ENCODE measurements at regions not wholly inside any gene's neighbourhood (a gene's known extent, or its start where the extent isn't known, plus 50 kb on each side); places are given as distances from the start of the nearest gene placed in this dataset.

DNA sequence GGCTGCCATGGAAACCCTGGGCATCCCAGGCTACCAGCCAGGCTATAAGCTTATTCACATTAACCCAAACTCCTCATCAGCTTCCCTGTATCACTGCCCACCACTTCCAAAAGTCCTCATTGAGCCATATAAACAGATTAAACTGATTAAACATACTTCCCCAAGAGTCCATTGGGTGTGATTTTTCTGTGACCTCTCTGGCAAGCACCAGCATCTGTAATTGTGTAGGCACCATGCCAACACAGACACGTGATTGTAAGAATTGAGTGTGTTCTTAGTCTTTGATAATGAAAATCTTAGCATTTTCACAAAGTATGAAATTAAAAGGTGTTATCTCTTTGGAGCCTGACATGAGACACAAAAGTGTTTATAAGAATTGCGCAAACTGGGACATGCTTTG lies 679.3 kb downstream of the TYW1 start:
- intact Hi-C loops (cut with micrococcal nuclease): loop anchor here (10.0 kb wide), 1 partner anchor 759 kb away; no protein-coding TSS in a partner anchor
- H3K36me3 ChIP-seq: no peaks in the 10 kb centered on the region
- DNase-seq: no peak

DNA sequence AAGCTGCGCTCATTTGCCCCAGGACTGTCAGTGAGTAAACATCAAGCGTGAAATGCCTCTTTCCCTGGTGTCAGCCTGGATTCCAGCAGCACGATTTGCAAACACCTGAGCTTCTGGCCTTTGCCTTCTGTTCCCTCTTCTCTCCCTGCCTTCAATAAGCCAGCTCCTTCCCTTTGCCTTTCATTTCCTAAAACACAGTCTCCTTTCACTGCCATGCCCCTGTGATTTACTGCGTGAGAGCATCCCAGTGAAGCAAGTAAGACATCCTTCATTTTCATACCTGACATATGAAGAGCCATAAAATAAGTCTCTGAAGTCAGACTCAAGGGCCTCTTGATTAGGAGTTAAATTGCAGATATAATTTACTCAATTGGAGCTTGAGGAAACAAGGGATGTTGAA lies 681.8 kb downstream of the TYW1 start:
- TF ChIP-seq, protein P1, sequence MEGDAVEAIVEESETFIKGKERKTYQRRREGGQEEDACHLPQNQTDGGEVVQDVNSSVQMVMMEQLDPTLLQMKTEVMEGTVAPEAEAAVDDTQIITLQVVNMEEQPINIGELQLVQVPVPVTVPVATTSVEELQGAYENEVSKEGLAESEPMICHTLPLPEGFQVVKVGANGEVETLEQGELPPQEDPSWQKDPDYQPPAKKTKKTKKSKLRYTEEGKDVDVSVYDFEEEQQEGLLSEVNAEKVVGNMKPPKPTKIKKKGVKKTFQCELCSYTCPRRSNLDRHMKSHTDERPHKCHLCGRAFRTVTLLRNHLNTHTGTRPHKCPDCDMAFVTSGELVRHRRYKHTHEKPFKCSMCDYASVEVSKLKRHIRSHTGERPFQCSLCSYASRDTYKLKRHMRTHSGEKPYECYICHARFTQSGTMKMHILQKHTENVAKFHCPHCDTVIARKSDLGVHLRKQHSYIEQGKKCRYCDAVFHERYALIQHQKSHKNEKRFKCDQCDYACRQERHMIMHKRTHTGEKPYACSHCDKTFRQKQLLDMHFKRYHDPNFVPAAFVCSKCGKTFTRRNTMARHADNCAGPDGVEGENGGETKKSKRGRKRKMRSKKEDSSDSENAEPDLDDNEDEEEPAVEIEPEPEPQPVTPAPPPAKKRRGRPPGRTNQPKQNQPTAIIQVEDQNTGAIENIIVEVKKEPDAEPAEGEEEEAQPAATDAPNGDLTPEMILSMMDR (IDR thresholded peaks at IDR 0.05; ENCODE audit: borderline replicate concordance): no peak
- Histone ChIP-seq H3K36me3 (no peaks in the 10 kb centered on the region), H3K9me3 (replicated peaks) (peaks cover 14% of the 10 kb centered on the region), H3K27ac (replicated peaks) (no peak overlapping the region), H3K4me1 (no peaks in the 10 kb centered on the region), H3K27me3 (ENCODE audit: low read depth) (peaks cover 27% of the 10 kb centered on the region), H3K4me3 (no peak overlapping the region)
- intact Hi-C loops (cut with micrococcal nuclease): loop anchor here (10.0 kb wide), 1 partner anchor 756 kb away; no protein-coding TSS in a partner anchor
- DNase-seq: no peak

More for the DNA sequence above, 679.3 kb downstream of the TYW1 start:
- H3K4me1 ChIP-seq: no peaks in the 10 kb centered on the region
- no peak overlapping the region for H3K27ac ChIP-seq (replicated peaks)
- peaks cover 15% of the 10 kb centered on the region for H3K27me3 ChIP-seq (ENCODE audit: low read depth)
- H3K4me3 ChIP-seq: no peak overlapping the region
- H3K9me3 ChIP-seq (replicated peaks): peaks cover 26% of the 10 kb centered on the region
- TF ChIP-seq, protein P1 (IDR thresholded peaks at IDR 0.05; ENCODE audit: borderline replicate concordance): no peak

DNA sequence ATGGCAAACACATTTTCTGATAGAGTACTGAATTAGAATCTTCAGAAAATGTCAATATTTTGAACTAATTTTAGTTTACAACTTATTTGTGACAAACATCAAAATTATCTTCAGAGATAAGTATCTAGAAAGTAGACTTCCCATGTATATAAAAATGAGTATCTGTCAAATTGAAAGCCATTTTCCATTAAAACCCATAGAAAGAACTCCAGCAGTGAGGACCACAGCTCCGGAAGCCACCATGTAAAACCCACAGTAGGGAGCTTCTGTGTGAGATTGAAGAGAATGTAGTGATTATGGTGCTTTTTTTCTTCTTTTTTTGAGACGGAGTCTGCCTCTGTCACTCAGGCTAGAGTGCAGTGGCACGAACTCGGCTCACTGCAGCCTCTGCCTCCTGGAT lies 687.0 kb downstream of the TYW1 start:
- H3K27me3 ChIP-seq (ENCODE audit: low read depth): peaks cover 24% of the 10 kb centered on the region
- no peak for DNase-seq
- H3K36me3 ChIP-seq: no peaks in the 10 kb centered on the region
- TF ChIP-seq, protein P1 (IDR thresholded peaks at IDR 0.05; ENCODE audit: borderline replicate concordance): no peak
- no peaks in the 10 kb centered on the region for H3K4me1 ChIP-seq
- no peak overlapping the region for H3K27ac ChIP-seq (replicated peaks)
- no peak overlapping the region for H3K4me3 ChIP-seq
- intact Hi-C loops (cut with micrococcal nuclease): no loop called here
- H3K9me3 ChIP-seq (replicated peaks): peaks cover 6% of the 10 kb centered on the region

DNA sequence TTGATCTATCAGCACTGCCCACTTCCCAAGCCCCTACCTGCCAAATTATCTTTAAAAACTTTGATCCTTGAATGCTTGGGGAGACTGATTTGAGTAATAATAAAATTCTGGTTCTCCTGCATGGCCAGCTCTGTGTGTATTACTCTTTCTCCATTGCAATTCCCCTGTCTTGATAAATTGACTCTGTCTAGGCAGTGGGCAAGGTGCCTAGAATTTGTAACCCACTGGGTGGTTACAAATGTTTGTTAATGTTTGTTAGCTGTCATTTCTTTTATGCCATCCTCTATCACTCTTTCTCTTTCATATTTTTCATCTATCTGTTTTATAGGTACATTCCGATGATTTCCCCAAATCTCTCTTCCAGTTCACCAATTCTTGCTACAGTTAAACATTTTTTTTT lies 694.1 kb downstream of the TYW1 start:
- TF ChIP-seq, protein P1 (IDR thresholded peaks at IDR 0.05; ENCODE audit: borderline replicate concordance): no peak

DNA sequence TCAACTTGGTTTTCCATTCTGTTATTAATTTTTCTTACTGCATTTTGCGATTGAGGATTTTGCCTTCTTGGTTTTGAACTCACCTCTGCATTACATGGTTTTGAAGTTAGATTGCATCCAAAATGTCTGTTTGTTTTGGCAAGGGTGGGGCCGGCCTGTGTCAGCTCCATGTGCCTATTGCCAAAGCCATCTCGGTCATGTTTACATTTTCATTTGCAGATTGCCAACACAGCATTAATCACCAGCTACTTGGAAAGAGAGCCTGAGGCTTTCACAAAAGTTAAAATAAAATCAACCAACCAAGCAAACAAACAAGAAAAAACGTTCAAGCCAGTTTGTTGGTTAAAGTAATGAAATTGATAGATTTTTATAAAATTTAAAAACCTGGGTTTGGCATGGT lies 695.8 kb downstream of the TYW1 start:
- TF ChIP-seq, protein P1 (IDR thresholded peaks at IDR 0.05; ENCODE audit: borderline replicate concordance): no peak
- DNase-seq: no peak
- no peaks in the 10 kb centered on the region for H3K36me3 ChIP-seq
- peaks cover 67% of the 10 kb centered on the region for H3K27me3 ChIP-seq (ENCODE audit: low read depth)
- no peaks in the 10 kb centered on the region for H3K4me1 ChIP-seq
- H3K27ac ChIP-seq (replicated peaks): no peak overlapping the region
- peaks cover 10% of the 10 kb centered on the region for H3K9me3 ChIP-seq (replicated peaks)
- H3K4me3 ChIP-seq: no peak overlapping the region
- intact Hi-C loops (cut with micrococcal nuclease): no loop called here

More for the DNA sequence above, 694.1 kb downstream of the TYW1 start:
- Histone ChIP-seq H3K36me3 (no peaks in the 10 kb centered on the region), H3K9me3 (replicated peaks) (peaks cover 10% of the 10 kb centered on the region), H3K4me1 (no peaks in the 10 kb centered on the region), H3K27me3 (ENCODE audit: low read depth) (peaks cover 50% of the 10 kb centered on the region), H3K27ac (replicated peaks) (no peak overlapping the region), H3K4me3 (no peak overlapping the region)
- intact Hi-C loops (cut with micrococcal nuclease): no loop called here
- no peak for DNase-seq
